Right forelimb (tissue), 1 donor: ENCODE measurements at regions not wholly inside any gene's neighbourhood (a gene's known extent, or its start where the extent isn't known, plus 50 kb on each side); places are given as distances from the start of the nearest gene placed in this dataset.

Experiments used
- DNase-seq: peaks from one replicate; pipeline ENCODE4 v3.0.0-alpha.2; 2018

DNA sequence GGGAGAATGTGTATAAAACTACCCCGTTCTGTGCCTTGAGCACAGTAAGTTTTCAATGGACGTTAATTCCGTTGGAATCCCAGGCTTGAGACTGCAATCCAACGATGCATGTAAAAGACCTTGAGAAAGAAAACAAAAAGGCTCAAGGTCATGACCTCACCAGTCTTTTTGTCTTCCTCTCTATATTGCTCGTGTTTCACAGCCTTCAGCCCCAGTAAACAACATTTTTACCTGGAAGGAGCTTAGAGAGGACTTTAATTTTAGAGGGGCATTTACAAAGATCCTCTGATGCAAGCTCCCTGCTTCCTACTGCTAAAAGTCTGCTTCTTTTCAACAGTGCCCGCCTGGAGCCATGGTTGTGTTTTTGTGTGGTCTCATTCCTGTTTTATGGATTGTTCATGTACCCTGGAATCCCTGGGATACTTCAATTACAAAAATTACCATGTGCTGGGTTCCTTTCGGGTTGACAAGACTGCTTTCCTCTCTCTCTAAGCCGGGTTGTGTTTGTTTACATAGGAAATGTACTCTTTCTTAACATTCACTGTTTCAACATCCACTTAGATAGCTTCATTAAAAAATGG lies 320.1 kb upstream of the NFE2L3 start:
- no peak for DNase-seq

DNA sequence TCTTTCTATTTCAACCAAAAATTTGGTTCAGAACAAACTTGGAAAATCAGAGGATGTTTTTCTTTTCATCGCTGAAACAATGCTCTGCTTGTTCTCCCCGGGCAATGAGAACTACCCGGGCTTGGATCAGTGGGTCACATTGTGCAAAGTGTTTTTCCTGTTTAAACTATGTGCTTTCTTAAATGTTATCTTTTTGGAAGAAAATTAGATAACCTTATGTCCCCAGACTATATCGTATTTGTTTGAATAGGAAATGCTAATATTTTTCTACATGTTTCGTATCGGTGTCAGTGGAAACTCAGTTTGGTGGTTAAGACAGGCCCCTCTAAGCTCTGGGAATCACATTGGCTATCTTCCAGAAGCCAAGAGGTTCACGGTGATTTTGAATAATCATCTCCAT lies 319.5 kb upstream of the NFE2L3 start:
- no peak for DNase-seq

DNA sequence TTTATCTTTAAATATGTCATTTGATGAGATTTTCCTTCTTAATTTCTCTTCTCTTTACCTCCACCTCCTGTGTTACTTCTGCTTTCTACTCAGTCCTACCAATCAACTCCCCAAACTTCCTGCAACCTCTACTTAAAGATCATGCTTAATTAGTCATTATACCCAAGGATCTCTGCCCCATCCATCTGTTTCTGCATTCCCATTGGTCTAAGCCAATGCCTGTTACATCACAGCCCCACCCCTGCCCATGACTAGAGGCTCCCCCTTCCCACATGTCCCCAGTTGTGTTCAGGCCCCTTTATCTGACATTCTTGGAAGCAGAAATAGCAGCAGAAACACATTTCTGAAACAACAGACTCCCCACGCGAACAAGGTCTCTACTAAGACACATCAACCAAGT lies 319.1 kb upstream of the NFE2L3 start:
- DNase-seq = no peak

DNA sequence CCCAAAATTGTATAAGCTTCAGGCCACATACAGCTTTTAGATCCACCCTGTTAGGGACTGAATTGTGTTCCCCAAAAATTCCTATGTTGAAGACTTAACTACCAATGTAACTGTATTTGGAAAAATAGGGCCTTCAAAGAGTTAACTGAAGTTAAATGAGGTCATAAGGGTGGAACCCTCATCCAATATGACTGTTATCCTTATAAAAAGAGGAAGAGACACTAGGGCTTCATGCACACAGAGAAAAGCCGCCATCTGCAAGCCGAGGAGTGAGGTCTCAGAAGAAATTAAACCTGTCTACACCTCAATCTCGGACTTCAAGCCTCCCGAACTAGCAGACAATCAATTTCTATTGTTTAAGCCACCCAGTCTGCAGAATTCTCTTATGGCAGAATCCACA lies 317.9 kb upstream of the NFE2L3 start:
- DNase-seq = no peak

DNA sequence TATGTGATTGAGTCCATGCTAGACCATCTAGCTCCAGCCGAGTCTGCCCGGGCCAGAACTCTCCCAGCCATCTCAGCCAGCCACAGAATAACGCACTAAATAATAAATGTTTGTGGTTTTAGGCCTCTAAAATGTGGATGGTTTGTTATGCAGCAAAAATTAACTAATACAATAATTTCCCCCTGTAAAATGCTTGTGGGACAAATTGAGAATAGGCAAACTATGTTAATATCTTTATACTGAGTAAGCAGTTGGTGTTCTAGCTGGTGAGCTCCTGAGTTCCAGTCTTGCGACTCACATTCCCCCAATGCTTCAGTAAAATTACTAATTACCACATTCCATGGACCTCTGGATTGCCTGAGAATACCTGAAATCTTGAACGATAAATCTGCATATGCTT lies 316.8 kb upstream of the NFE2L3 start:
- no peak for DNase-seq

DNA sequence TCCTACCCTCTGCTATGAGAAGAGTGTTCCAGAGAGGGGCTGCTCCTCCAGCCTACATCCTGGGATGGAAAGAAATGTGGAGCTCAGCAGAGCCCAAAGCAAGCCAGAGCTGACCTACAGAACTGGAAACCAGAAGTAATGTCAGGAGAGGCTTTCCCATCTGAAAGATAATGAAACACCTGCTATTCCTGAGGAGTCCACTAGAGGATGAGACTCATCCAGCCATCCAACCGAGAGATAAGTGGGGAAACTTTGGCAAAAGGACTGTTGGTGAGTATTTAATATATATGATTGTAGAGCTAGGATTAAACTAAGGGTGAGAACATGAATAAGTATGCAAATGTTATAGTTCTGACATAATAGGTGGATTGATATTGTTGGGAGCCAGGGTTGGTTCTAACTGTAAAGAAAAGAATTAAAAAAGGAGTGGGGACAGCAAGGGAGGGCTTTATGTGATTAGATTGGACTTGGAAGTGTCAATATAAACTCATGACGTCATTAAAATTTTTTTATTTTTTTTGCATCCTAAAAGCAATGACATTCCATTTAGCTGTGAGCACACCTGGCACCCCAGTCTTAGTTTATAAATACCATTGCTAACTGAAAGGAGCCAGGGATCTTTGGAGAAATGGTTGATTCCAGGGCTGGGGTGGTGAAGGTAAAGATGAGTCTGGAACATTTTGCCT lies 312.8 kb upstream of the NFE2L3 start:
- no peak for DNase-seq

DNA sequence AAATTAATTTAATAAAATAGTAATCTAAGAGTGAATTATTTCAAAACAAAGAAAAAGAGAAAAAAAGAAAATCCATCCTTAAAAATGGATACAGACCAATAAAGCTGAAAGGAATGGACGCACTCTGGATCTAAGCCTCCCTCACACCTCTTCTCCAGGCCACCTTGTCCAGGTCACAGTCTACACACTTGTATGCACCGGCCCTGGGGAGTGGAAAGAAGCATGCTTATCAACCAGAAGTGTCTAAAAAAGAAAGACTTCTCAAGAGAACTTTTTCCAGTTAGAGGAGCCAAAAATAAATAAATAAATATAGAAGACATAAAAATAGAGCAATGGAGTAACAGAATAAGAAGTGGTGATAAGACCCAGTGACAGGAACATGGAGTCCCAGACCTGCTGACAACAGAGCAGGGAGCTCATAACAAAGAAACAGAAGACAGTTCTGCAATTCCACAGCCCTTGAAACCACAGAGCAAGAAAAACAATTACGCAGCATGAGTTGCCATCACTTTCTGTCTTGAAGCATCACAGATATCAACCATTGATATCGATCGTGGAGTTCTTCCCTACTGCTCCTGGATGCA lies 311.7 kb upstream of the NFE2L3 start:
- no peak for DNase-seq

DNA sequence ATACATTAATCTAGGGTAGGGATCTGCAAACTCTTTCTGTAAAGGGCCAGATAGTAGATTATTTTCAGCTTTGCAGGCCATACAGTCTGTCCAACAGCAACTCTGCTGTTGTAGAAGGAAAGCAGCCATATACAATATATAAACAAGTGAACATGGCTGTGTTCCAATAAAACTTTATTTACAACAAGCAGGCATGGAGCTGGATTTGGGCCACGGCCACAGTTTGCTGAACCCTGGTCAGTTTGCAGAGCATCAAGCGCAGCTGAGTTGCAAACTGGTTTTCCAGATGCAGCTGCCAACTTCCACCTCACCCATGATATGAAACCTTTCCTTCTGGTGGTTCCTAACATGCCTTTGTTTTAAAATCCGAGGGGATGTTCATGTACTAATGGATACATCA lies 310.4 kb upstream of the NFE2L3 start:
- no peak for DNase-seq

DNA sequence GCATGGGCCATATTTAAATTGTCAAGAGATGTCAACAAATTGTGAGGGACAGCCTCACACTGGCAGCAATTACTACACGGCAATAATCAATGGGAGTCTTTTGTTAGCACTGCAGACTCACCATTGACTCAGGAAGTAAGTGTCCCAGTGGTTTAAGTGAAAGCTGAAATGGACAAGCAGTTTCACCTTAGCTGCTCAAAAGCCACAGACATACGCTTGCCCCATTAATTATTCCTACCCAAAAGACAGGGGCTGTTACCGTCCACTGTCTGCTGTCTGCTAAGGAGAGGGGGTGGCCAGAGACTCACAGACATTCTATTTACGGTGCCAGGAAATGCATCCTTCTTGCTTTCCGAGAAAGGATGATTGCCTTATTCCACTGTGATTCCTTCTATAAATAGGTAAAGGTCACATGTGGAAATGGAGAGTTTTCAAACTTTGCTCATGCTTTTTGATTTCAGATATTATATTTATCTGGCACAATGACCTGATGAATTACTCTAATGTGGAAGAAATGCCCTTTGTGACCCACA lies 309.7 kb upstream of the NFE2L3 start:
- DNase-seq = no peak

DNA sequence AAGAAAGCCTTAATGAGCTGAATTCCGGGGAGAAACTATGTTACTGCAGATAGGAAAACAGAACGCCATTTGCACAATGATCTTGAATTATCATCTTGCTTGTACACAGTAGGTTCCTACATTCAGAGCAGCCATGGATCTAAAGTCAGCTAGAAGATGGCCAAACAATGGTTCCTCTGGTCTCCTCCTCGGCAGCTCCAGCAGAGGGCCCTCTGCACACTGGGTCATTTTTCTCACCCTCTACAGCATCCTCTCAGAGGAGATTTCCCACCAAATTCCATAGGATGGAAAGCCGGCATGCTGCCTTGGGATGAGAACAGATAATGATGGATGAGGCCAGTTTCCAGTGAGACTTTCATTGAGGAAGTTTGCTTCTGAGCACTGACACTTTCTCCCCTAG lies 308.5 kb upstream of the NFE2L3 start:
- DNase-seq = no peak

DNA sequence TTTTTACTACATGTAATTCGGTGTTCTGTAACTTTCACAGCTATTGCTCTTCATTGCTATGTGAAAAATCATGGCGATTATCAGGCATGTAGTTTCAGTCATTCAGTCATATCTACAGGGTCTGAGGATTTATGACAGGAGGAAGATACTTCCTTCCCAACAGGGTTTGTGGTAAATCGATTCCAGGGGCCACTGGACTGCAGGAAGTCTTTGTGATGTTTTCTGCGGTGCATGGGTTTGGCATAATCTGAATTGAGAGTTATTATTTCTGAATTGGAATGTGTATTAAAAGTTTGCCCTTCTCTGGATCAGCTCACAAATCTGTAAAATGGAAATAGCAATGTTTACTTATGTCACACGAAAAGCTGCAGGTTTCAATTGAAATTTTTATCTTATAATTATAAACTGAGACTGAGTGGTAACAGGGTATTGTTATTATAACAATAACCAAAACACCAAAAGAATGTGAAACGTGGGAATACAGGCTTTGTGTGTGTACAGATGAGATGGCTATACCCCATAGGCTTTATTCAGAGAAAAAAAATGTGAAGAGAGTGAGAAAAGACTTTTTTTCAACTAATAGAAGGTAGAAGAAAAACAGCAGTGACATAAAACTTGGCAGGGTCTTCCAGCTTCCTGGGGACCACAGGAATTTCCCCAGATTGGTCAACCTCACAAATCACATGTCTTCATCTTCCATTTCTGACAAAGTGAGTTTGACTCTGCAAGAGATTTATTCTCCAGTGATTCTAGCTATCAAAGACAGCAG lies 307.7 kb upstream of the NFE2L3 start:
- no peak for DNase-seq

DNA sequence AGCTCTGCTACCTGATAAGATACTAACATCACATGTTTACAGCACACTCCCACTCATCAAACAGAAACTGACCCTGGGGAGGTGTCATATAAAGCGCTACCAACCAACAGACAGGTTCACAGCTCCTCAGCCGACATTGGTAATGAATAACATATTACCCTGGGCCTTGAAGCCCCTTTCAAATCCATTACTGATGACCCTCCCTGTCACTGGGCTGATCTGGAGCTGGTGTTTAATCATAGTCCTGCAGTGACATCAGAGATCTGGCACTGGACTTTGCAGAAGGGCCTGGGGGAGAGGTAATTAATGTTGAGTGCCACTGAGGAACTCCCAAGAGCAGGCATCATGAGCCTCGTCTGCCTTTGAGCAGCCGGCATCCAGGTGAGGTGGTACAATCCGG lies 306.5 kb upstream of the NFE2L3 start:
- no peak for DNase-seq

DNA sequence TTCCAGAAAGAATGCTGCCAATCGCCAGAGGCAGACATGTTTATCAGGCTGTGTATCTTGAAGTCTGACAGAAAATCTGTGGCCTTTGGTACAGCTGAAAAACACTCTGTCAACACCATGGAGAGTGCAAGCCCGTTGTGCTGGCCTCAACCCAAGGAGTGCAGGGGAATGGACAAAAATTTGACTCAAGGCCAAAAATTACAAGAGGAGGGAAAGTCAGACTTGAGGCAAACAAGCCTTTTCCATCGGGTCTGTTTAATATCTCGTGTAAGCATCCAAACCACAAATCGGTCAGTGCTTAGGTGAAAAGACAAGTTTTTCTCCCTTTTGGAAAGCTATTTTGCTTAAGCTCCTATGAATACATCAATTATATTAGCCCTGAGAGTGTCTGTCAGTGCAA lies 305.3 kb upstream of the NFE2L3 start:
- DNase-seq = peak; percentile 77

DNA sequence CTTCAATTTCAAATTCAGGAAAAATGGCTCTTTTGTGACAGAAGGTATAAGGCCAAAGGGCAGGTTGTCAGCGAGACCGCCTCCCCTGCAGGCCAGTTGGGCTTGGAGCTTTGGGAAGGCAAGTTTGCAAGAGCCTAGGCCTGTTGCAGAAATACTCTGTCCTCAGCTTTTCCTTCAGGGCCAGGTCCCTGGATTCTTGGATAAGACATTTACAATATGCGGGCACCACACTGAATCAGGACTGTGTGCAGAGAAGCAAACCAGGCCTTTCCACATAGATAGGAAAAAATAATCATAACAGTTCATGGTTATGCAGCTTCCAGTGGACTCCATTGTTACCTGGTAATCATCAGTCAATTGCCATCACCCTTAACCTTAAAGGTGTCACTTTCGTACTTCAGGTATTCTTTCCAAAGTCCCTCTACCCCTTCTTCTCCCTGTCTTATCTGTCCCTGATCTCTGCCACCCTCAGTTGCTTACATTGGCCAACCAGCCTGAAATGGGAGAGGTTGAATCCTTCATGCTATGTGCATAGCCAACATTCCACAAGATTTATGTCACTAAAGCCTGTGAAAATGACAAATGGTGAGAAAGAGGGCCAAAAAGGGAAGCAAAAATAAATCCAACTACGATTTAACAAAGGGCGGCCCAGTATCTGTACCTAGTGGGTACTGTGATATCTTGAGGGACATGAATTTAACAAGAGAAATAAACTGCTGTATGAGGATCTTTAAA lies 304.5 kb upstream of the NFE2L3 start:
- DNase-seq = no peak

DNA sequence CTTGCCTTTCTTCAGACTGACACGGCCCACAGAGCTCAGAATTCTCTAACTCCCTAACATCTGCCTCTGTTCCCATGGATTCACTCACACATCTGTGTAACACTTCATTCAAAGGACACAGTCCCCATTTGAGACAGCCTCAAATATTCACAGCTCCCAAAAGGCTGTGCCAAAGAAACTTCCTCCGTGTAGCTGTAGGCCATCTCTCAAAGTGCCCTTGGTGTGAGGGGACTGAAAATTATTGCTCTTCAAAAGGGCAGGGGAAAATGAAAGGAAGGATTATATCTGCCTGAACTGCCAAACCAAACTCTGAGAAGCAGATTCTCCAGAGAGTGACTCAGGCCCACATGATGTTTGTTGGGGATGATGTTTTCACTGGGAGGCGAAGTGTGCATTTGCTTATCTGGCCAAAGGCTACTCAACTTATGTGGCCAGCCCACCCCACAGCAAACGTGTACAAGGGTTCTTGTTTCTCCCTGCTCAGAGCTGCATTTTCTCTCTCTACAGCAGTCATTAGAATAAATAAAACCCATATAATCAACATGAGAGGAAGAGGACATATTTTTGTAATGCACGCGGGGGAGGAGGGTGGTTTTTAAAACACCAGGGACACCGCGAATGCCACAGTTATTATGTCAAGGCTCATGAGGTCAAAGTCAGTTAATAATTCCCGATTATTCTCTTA lies 302.4 kb upstream of the NFE2L3 start:
- no peak for DNase-seq

DNA sequence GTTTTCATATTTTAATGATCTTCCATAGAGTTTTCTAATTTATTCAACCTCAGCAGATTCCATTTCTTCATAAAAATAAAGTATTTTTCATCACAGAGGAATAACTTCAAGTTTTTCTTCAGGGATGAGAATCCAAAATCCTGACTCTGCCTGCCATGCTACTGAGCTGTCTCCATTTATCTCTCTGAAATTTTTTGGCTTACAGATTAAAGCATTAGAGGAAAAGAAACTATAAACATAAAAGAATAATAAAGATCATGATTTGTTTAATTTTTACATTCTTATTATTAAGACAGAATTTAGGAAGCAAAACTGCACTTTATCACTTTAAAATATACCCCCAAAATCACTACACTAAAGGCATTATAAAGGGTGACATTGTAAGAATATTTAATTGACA lies 301.8 kb upstream of the NFE2L3 start:
- DNase-seq = no peak

DNA sequence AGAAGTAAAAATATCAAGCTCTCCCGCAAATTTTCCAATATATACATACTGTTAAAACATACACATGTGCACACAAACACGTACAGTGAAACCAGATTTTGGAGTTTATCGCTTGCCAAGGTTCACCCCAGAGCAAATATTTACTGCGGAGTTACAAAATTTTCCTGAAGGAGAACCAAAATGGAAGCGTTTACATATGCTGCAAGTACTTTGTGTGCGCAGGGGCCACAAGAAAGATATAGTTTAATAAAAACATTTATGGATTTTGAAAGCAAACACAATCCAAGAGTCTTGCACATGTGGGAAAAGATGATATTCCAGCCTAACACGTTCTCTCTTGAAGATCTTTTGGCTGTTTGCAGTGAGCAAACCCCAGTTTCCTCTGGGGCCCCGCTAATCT lies 301.3 kb upstream of the NFE2L3 start:
- no peak for DNase-seq

DNA sequence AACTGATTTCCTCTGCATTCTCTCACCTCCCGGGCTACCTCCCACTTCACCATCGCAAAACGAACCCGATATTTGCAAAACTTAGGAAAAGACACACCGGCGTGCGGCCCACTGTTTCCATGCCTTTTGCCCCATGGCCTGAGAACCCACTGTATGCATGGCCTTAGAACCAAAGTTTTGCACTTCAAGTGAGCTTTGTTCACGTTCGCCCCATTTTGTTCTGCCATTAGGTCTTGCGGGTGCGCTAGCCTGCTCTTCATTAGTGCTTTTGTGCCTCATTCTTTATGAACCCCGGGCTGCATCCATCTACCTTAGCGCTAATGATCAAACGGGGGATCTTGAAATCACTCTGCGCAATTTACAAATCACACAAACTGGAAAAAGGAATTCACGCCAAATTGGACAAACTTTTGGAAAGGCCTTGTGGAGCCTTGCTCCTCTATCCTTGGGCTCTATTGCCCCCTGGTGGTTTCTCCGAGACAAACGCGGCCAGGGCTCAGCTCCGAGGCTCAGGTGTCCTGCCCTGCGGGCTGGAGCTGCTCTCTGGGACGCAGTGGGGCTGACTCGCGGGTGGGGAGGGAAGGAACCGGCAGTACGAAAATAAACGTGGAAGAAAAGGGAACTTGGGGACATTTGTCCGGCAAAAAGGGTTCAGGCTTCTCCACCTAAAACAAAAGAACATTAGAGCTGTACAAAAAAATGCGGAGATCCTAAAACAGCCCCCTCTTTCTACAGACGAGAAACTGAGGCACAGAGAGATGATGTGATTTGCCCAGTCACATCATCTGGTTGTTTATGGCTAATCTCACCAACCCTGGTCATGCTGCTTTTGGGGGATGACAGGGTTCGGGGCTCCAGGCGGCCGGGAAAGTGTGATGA lies 300.4 kb upstream of the NFE2L3 start:
- DNase-seq = peak; percentile 92

DNA sequence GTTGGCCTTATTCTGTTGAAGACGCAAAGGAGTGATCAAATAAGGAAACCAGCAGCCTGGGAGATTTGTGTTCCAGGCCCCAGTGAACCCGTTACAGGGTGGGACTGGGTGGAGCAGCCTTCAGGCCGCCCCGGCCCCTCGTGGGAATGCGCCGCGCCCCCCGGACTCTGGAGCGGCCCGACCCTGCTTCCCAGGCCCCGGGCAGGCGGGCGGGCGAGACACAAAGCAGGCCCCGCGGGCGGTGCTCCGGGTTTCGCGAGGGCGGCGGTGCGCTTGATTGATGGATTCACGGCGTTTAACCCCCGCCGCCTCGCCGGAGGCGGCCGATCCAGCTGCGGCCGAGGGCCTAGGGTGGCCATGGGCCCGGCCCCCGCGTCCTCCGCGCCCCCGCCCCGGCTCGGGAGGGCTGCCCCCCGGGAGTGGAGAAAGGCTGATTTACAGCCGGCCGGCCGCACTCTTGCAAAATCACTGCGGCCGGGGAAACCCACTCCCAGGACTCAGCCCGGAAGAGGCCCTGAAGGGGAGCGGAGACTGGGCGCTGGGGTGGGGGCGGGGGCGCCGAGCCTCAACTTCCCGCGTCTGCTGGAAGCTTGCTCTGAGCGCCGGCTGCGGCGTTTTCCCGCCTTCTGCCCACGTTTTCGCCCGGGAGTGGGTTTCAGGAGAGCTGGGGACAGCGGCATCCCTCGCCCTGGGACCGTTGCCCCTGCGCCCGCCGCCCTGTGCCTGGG lies 299.6 kb upstream of the NFE2L3 start:
- peak; percentile 79 for DNase-seq

DNA sequence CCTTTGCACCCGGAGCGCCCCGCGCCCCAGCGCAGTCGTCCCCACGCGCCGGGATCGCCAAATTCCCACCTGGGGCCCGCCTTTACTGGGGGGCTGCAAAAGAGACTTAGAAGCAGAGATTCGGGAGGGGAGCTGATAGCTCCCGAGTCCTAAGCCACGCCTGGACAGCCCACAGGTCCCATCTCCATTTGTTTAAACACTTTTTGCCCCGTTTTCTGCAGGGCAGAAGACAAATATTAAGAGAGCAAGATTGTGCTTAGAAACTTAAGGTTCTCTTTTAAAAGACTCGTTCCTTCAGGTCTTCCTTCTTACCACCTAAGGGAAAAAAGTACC lies 299.1 kb upstream of the NFE2L3 start:
- DNase-seq = no peak

DNA sequence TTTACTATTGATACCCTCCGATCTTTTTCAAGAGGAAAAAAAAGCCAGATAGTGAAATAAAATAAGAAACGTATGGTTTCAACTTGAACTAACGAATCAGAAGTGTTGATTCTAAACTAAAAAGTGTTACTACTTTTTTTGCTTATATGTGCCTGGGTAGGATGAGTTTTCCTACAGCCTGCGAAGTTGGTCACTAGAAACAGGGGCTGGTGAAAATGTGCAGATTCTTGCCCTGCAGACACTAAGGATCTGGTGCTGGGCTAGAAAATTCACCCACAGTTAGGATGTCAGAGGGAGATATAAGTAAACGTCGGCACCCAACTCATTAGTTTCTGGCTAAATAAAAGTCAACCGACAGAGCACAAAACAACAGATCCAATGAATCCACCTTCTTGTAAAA lies 298.7 kb upstream of the NFE2L3 start:
- no peak for DNase-seq
